HS-27A (cell line): ENCODE measurements at regions not wholly inside any gene's neighbourhood (a gene's known extent, or its start where the extent isn't known, plus 50 kb on each side); places are given as distances from the start of the nearest gene placed in this dataset.

Experiments
- DNase-seq: peaks from one replicate; pipeline ENCODE4 v3.0.0-alpha.2; 2012; ENCODE audit warnings: low read depth, missing footprints

GRCh38 chr9:121569266-121569648 is 69.6 kb upstream of the GGTA1 start:
- no peak for DNase-seq

- DNase-seq = no peak
Measured at GRCh38 chr9:121572581-121572980, 72.9 kb upstream of the GGTA1 start.

- DNase-seq = no peak
Measured at GRCh38 chr9:121573717-121574485, 74.3 kb upstream of the GGTA1 start.

- DNase-seq = no peak
Measured at GRCh38 chr9:121574774-121575519, 75.3 kb upstream of the GGTA1 start.

GRCh38 chr9:121576281-121577075 is 75.0 kb upstream of the DAB2IP start:
- DNase-seq = no peak

- DNase-seq = no peak
Measured at GRCh38 chr9:121577166-121577565, 74.3 kb upstream of the DAB2IP start.

- DNase-seq = no peak
Measured at GRCh38 chr9:121577572-121577971, 73.9 kb upstream of the DAB2IP start.

GRCh38 chr9:121581786-121582600 is 69.4 kb upstream of the DAB2IP start:
- no peak for DNase-seq

- no peak for DNase-seq
Measured at GRCh38 chr9:121582641-121583040, 68.8 kb upstream of the DAB2IP start.

GRCh38 chr9:121584421-121584820 is 67.0 kb upstream of the DAB2IP start:
- DNase-seq = no peak

GRCh38 chr9:121587863-121588262 is 63.6 kb upstream of the DAB2IP start:
- no peak for DNase-seq

GRCh38 chr9:121589986-121590385 is 61.4 kb upstream of the DAB2IP start:
- DNase-seq = no peak

GRCh38 chr9:121592265-121592664 is 59.2 kb upstream of the DAB2IP start:
- DNase-seq = no peak

- DNase-seq = no peak
Measured at GRCh38 chr9:121593066-121593465, 58.4 kb upstream of the DAB2IP start.

- DNase-seq = no peak
Measured at GRCh38 chr9:121596515-121596914, 54.9 kb upstream of the DAB2IP start.

GRCh38 chr9:121597698-121598166 is 53.7 kb upstream of the DAB2IP start:
- DNase-seq = no peak

- DNase-seq = no peak
Measured at GRCh38 chr9:121598167-121598964, 53.1 kb upstream of the DAB2IP start.

- DNase-seq = no peak
Measured at GRCh38 chr9:121598965-121599871, 52.2 kb upstream of the DAB2IP start.

GRCh38 chr9:121599872-121600585 is 51.4 kb upstream of the DAB2IP start:
- no peak for DNase-seq
